Umbilical cord (tissue), 1 donor: ENCODE measurements at regions not wholly inside any gene's neighbourhood (a gene's known extent, or its start where the extent isn't known, plus 50 kb on each side); places are given as distances from the start of the nearest gene placed in this dataset.
"Not testable (repeated sequence)": the region's sequence is repeated elsewhere in the genome, so short reads cannot be mapped to it uniquely, and the experiment has no call there.

Experiments used
- DNase-seq: peaks from one replicate; pipeline ENCODE4 v3.0.0-alpha.2; 2015; ENCODE audit warnings: low spot score

- no peak for DNase-seq
These were observed 264.0 kb upstream of the ANO5 start for GRCh38 chr11:21928847-21929246.

- DNase-seq: no peak
These were observed 262.5 kb upstream of the ANO5 start for GRCh38 chr11:21930408-21930807.

GRCh38 chr11:21931436-21932101, 261.3 kb upstream of the ANO5 start:
- no peak for DNase-seq

- no peak for DNase-seq
These were observed 259.8 kb upstream of the ANO5 start for GRCh38 chr11:21933095-21933494.

- no peak for DNase-seq
These were observed 248.3 kb upstream of the ANO5 start for GRCh38 chr11:21944577-21944976.

- no peak for DNase-seq
These were observed 244.0 kb upstream of the ANO5 start for GRCh38 chr11:21948876-21949275.

GRCh38 chr11:21949763-21950413, 243.0 kb upstream of the ANO5 start:
- no peak for DNase-seq

- no peak for DNase-seq
These were observed 229.9 kb upstream of the ANO5 start for GRCh38 chr11:21963013-21963412.

GRCh38 chr11:21965221-21965620, 227.7 kb upstream of the ANO5 start:
- no peak for DNase-seq

GRCh38 chr11:21968702-21969101, 224.2 kb upstream of the ANO5 start:
- no peak for DNase-seq

- DNase-seq: no peak
These were observed 223.0 kb upstream of the ANO5 start for GRCh38 chr11:21969841-21970240.

GRCh38 chr11:21975242-21975641, 217.6 kb upstream of the ANO5 start:
- DNase-seq: no peak

- no peak for DNase-seq
These were observed 216.7 kb upstream of the ANO5 start for GRCh38 chr11:21976210-21976609.

GRCh38 chr11:21983431-21983830, 209.5 kb upstream of the ANO5 start:
- no peak for DNase-seq

- DNase-seq: no peak
These were observed 206.5 kb upstream of the ANO5 start for GRCh38 chr11:21986361-21986760.

- no peak for DNase-seq
These were observed 205.6 kb upstream of the ANO5 start for GRCh38 chr11:21987261-21987660.

- peak; percentile 41 for DNase-seq
These were observed 204.4 kb upstream of the ANO5 start for GRCh38 chr11:21988477-21988876.

- not testable (repeated sequence) for DNase-seq
These were observed 191.1 kb upstream of the ANO5 start for GRCh38 chr11:22001803-22002202.

- no peak for DNase-seq
These were observed 186.0 kb upstream of the ANO5 start for GRCh38 chr11:22006901-22007300.

- no peak for DNase-seq
These were observed 161.1 kb upstream of the ANO5 start for GRCh38 chr11:22031791-22032190.

- no peak for DNase-seq
These were observed 155.4 kb upstream of the ANO5 start for GRCh38 chr11:22037505-22037904.

- DNase-seq: no peak
These were observed 151.8 kb upstream of the ANO5 start for GRCh38 chr11:22041039-22041438.

GRCh38 chr11:22042081-22042480, 150.8 kb upstream of the ANO5 start:
- no peak for DNase-seq

- no peak for DNase-seq
These were observed 148.8 kb upstream of the ANO5 start for GRCh38 chr11:22044126-22044525.
